ENCODE measurements at regions not wholly inside any gene's neighbourhood (a gene's known extent, or its start where the extent isn't known, plus 50 kb on each side); places are given as distances from the start of the nearest gene placed in this dataset.
A peak's percentile ranks its signal among the peaks of the same experiment; 100 is the strongest.

DNA sequence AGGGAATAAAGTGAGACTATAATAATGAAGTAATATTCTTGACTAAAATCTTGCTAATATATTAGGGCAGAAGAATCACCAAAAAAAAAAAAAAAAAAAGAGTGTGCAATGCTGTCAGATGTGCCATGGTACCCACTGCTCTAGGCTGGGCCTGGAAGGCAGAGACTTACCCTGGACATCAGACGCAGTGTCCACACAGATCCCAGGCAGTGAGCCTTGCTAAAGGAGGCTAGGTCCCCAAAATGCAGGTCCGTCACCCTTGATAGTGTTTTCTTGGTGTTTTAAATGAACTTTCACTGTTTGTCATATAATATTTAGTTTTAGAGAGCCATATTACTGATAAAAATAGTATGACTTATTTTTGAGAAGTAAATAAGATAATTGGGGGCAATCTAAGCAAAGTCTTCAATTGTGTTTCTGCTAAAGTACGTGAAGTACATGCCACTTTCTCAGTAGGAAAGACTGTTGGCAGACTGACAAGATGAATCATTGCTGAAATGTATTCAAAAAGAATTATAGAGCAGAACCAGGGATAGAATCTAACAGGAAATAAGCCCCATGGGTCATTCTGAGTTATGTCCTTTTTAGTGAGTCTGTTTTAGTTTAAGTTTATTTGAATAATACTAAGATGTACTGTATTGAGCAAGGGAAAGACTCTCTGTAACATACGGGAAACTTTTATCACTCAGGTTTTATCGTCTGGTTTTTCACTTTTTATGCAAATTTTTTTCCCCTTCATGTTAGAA lies 74.6 kb upstream of the PDC start:
- Histone ChIP-seq H3K36me3 (ENCODE audit: control insufficient read depth in 2 of 2, extremely low read depth in 1 of 2, insufficient read depth in 2 of 2, low read length in 2 of 2) (no peaks in the 10 kb centered on the region), H3K4me2 (ENCODE audit: insufficient read depth, low read length) (peak overlapping the region; percentile 79), H3K9me3 (replicated peaks; ENCODE audit: control insufficient read depth, insufficient read depth, low read length) (no peaks in the 10 kb centered on the region), H4K20me1 (replicated peaks; ENCODE audit: control insufficient read depth, extremely low read depth, insufficient read depth, low read length) (no peaks in the 10 kb centered on the region), H3K4me3 (replicated peaks in 1 of 3; ENCODE audit: insufficient read depth in 1 of 3, low read depth in 1 of 3, low read length in 3 of 3) (no peak overlapping the region), H3K9me1 (replicated peaks; ENCODE audit: control insufficient read depth, extremely low read depth, insufficient read depth, low read length) (no peaks in the 10 kb centered on the region), H3K27me3 (ENCODE audit: control insufficient read depth in 2 of 2, insufficient read depth in 2 of 2, low read length in 2 of 2) (no peaks in the 10 kb centered on the region), H3K79me2 (ENCODE audit: control insufficient read depth, insufficient read depth, low read length) (no peaks in the 10 kb centered on the region), H2AFZ (ENCODE audit: low read depth, low read length) (peak overlapping the region; percentile 16), H3K9ac (replicated peaks; ENCODE audit: extremely low read depth, insufficient read depth, low read length) (peak overlapping the region; percentile 32), H3K4me1 (ENCODE audit: control insufficient read depth, extremely low read depth, insufficient read depth, low read length) (peaks cover 27% of the 10 kb centered on the region), H3K27ac (ENCODE audit: insufficient read depth, low read depth, low read length) (peak overlapping the region; percentile 77)
- TF ChIP-seq GATA2 (IDR thresholded peaks at IDR 0.05; ENCODE audit: insufficient read depth, insufficient read length, low read depth, low read length) (peak; percentile 44), POLR2AphosphoS5 (IDR thresholded peaks at IDR 0.05; ENCODE audit: insufficient read depth, low read depth, low read length) (peak; percentile 49), JUN (IDR thresholded peaks at IDR 0.05; ENCODE audit: borderline replicate concordance, insufficient read depth, insufficient read length, low read depth) (peak; percentile 52), POLR2A (IDR thresholded peaks at IDR 0.05; ENCODE audit: low read depth, low read length) (no peak), FOS (IDR thresholded peaks at IDR 0.05; ENCODE audit: borderline replicate concordance, insufficient read depth, low read length) (peak; percentile 87)
- dilution Hi-C loops (cut with MboI; ENCODE audit: extremely low pct_ligation_motif_present, low sequenced_read_pairs) = no loop called here
- BruUV-seq (replicated peaks) = no TSS peak
- DNase-seq (ENCODE audit: low read depth, low spot score) = peak; percentile 96
- ChIA-PET CTCF (no interaction called here), POLR2A (interaction anchor here (0.7 kb wide), 1 partner anchor 1285 kb away, joined by 10 read pairs; no protein-coding TSS in a partner anchor)
- FAIRE-seq = peak; percentile 95
- intact Hi-C loops (cut with micrococcal nuclease) = loop anchor here (2.0 to 5.0 kb wide), 2 partner anchors 39 to 53 kb away; no protein-coding TSS in a partner anchor

DNA sequence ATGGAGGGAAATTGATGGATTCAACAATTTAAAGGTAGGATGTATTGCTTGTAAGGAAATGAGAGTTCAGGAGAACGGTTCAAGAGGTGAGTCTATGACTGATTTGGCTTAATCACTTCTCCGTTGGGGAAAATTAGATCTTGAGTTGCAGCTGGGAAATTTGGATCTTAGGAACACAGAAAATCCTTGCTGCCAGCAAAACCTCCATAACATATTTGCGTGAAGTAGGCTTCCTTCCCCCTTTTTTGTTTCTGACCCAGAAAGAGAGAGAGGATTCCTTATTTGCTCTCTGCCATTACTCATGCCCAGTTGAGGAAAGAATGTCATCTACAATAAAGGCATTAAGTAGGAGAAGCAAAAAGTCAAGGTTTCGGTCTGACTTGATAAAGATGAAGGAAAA lies 73.5 kb upstream of the PDC start:
- Histone ChIP-seq H2AFZ (ENCODE audit: low read depth, low read length) (no peak overlapping the region), H3K27ac (ENCODE audit: insufficient read depth, low read depth, low read length) (no peak overlapping the region), H3K9me3 (replicated peaks; ENCODE audit: control insufficient read depth, insufficient read depth, low read length) (no peaks in the 10 kb centered on the region), H3K36me3 (ENCODE audit: control insufficient read depth in 2 of 2, extremely low read depth in 1 of 2, insufficient read depth in 2 of 2, low read length in 2 of 2) (no peaks in the 10 kb centered on the region), H3K4me3 (replicated peaks in 1 of 3; ENCODE audit: insufficient read depth in 1 of 3, low read depth in 1 of 3, low read length in 3 of 3) (no peak overlapping the region), H3K9me1 (replicated peaks; ENCODE audit: control insufficient read depth, extremely low read depth, insufficient read depth, low read length) (no peaks in the 10 kb centered on the region), H3K9ac (replicated peaks; ENCODE audit: extremely low read depth, insufficient read depth, low read length) (no peak overlapping the region), H4K20me1 (replicated peaks; ENCODE audit: control insufficient read depth, extremely low read depth, insufficient read depth, low read length) (no peaks in the 10 kb centered on the region), H3K27me3 (ENCODE audit: control insufficient read depth in 2 of 2, insufficient read depth in 2 of 2, low read length in 2 of 2) (no peaks in the 10 kb centered on the region), H3K4me1 (ENCODE audit: control insufficient read depth, extremely low read depth, insufficient read depth, low read length) (peaks cover 27% of the 10 kb centered on the region), H3K79me2 (ENCODE audit: control insufficient read depth, insufficient read depth, low read length) (no peaks in the 10 kb centered on the region), H3K4me2 (ENCODE audit: insufficient read depth, low read length) (no peak overlapping the region)
- ChIA-PET CTCF (no interaction called here), POLR2A (no interaction called here)
- DNase-seq (ENCODE audit: low read depth, low spot score) (no peak), FAIRE-seq (no peak)
- intact Hi-C loops (cut with micrococcal nuclease) = loop anchor here (2.0 kb wide), 1 partner anchor 40 kb away; no protein-coding TSS in a partner anchor
- TF ChIP-seq GATA2 (IDR thresholded peaks at IDR 0.05; ENCODE audit: insufficient read depth, insufficient read length, low read depth, low read length) (no peak), MAX (IDR thresholded peaks at IDR 0.05; ENCODE audit: insufficient read depth, insufficient read length) (no peak), MYC (IDR thresholded peaks at IDR 0.05; ENCODE audit: low read depth, low read length) (no peak), JUN (IDR thresholded peaks at IDR 0.05; ENCODE audit: borderline replicate concordance, insufficient read depth, insufficient read length, low read depth) (no peak), EZH2 (IDR thresholded peaks at IDR 0.05; ENCODE audit: borderline replicate concordance, low read depth, low read length, severe bottlenecking) (no peak), POLR2A (IDR thresholded peaks at IDR 0.05; ENCODE audit: low read depth, low read length) (no peak), POLR2AphosphoS5 (IDR thresholded peaks at IDR 0.05; ENCODE audit: insufficient read depth, low read depth, low read length) (no peak), FOS (IDR thresholded peaks at IDR 0.05; ENCODE audit: borderline replicate concordance, insufficient read depth, low read length) (no peak)
- TF ChIP-seq, protein P1, sequence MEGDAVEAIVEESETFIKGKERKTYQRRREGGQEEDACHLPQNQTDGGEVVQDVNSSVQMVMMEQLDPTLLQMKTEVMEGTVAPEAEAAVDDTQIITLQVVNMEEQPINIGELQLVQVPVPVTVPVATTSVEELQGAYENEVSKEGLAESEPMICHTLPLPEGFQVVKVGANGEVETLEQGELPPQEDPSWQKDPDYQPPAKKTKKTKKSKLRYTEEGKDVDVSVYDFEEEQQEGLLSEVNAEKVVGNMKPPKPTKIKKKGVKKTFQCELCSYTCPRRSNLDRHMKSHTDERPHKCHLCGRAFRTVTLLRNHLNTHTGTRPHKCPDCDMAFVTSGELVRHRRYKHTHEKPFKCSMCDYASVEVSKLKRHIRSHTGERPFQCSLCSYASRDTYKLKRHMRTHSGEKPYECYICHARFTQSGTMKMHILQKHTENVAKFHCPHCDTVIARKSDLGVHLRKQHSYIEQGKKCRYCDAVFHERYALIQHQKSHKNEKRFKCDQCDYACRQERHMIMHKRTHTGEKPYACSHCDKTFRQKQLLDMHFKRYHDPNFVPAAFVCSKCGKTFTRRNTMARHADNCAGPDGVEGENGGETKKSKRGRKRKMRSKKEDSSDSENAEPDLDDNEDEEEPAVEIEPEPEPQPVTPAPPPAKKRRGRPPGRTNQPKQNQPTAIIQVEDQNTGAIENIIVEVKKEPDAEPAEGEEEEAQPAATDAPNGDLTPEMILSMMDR (IDR thresholded peaks at IDR 0.05; ENCODE audit: extremely low read depth in 1 of 2, insufficient read depth in 1 of 2, low read depth in 1 of 2, low read length in 2 of 2) = no peak
- no TSS peak for BruUV-seq (replicated peaks)
- dilution Hi-C loops (cut with MboI; ENCODE audit: extremely low pct_ligation_motif_present, low sequenced_read_pairs) = no loop called here
